DMS114 treated with DMSO at 0.1 percent for 48 hours (cell line): ENCODE measurements at regions not wholly inside any gene's neighbourhood (a gene's known extent, or its start where the extent isn't known, plus 50 kb on each side); places are given as distances from the start of the nearest gene placed in this dataset.
"Not testable (repeated sequence)": the region's sequence is repeated elsewhere in the genome, so short reads cannot be mapped to it uniquely, and the experiment has no call there.

Experiments used
- DNase-seq: peaks from one replicate; lab custom pipeline; 2025; ENCODE audit not compliant: unreplicated experiment; lab: John Stamatoyannopoulos, UW

DNA sequence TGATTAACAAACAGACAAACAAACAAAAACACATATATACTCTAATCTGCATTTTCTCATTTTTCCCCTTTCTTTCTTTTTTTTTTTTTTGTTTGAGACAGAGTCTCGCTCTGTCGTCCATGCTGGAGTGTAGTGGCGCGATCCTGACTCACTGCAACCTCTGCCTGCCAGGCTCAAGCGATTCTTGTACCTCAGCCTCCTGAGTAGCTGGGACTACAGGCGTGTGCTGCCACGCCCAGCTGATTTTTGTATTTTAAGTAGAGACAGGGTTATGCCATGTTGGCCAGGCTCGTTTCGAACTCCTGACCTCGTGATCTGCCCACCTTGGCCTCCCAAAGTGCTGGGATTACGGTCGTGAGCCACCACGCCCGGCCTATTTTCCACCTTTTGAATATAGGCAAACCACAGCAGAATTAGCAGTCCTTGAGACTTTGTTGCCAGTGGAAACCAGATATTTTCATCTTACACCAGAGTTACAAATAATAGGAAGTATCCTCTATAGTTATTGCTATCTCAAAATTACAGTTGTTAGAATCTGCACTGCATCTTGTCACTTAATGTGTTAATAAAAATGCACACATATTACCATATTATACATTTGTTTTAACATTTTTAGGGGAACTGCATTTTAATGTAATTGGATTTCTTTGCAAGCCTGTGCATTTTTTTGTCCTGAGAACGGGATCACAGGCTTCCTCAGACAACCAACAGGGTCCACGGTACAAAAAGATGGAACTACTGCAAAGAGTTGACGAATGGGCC lies 208.2 kb upstream of the ZNF217 start:
- DNase-seq, result no peak

GRCh38 chr20:53800883-53801604 lies 207.4 kb upstream of the ZNF217 start:
- no peak for DNase-seq

DNA sequence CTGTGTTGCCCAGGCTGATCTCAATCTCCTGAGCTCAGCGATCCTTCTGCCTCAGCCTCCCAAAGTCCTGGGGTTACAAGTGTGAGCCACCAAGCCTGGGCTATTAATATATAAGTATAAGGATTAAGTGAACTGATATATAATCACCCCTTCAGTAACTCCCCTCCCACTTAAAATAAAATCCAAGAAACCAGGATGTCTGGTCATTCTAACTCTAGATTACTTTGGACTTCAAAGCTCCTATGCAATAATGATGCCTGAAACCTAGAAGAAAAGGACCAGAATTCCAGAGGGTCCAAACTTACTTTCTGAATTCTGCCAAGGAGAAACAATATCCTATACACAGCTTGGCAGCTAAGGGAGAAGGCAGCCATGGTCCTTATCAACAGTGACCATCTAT lies 206.8 kb upstream of the ZNF217 start:
- no peak for DNase-seq

DNA sequence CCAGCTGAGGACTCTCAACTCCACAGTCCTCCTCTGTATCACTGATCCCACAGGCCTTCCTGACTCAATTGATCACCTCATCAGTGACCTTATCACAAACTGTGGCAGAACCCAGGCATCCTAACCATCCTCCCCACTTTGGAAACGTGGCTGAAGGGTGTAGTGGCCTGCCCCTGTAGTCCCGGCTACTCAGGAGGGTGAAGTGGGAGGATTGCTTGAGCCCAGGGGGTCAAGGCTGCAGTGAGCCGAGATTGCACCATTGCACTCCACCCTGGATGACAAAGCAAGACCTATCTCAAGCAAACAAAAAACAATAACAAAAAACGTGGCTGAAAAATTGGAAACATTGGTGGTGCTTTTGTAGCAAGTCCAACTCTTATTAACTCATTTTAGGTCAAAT lies 203.4 kb upstream of the ZNF217 start:
- DNase-seq, result no peak

DNA sequence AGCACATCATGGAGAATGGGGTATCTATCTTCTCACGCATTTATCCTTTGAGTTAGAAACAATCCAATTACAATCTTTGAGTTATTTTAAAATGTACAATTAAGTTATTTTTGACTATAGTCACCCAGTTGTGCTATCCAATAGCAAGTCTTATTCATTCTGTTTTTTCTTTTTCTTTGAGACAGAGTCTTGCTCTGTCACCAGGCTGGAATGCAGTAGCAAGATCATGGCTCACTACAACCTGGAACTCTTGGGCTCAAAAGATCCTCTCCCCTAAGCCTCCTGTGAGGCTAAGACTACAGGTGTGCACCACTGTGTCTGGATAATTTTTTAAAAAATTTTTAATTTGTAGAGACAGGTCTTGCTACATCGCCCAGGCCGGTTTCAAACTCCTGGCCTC lies 201.5 kb upstream of the ZNF217 start:
- no peak for DNase-seq

DNA sequence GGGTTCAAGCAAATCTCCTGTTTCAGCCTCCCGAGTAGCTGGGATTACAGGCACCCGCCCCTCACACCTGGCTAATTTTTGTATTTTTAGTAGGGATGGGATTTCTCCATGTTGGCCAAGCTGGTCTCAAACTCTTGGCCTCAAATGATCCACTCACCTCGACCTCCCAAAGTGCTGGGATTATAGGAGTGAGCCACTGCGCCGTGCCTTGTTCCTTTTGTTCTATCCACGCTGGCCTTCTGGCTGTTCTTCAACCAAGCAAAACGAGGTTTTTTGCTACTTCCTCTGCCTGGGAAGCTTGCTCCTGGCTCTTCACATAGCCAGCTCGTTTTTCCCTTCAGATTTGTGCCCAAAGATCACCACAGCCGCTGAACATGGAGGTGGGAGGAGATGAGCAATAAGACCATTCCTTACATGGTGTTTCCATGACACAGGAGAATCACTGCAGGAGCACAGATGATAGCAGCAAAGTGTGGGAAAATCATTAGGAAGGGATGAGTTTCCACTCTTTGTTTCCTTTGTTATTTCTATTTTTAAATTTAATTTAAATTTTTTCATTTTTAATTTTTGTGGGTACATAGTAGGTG lies 201.0 kb upstream of the ZNF217 start:
- no peak for DNase-seq

DNA sequence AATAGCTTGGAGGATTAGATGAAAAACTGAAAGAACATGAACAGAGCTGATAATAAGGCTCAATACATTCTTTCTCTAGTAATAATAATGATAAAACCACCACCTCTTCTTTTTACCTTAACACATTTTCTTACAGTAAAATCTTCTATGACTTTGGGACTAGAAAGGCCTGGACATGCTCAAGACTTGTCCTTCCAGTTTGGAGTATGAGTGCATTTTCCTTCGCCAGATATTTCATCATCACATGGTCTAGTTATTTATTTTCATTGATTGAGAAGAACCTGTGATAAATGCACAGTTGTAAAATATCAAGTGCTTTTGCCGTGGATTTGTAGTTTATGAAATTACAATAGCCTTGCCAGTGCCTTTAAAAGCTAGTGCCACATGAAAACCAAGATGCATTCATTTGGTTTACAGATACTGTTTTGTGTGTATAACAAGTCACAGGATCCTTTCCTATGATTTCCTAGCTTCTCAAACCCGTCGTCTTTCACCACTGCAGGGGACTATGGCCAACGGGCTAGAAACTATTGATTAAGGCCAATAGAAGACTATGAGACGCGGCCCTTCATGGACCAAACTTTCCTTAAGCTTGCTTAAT lies 200.2 kb upstream of the ZNF217 start:
- DNase-seq, result no peak

DNA sequence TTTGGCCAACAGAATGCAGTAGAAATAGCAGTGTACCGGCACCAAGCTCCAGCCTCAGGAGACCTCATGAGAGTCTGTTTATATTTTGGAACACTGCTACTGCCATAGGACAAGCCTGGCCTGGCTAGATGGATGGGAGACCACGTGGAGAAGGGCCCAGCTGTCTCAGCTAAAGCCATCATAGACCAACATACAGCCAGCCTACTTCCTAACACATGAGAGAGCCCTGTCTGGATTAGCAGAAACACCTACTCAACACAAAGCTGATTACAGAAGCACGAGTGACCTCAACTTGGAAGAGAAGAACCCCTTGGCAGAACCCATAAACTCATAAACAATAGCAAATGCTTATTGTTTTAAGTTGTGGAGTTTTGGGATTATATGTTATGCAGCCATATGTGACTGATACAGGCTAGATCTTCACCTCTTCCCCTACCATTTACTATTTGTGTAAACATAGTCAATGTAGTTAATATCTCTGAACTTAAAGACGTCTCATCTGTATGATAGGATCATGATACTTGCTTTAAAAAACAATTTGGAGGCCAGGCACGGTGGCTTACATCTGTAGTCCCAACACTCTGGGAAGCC lies 199.4 kb upstream of the ZNF217 start:
- no peak for DNase-seq

DNA sequence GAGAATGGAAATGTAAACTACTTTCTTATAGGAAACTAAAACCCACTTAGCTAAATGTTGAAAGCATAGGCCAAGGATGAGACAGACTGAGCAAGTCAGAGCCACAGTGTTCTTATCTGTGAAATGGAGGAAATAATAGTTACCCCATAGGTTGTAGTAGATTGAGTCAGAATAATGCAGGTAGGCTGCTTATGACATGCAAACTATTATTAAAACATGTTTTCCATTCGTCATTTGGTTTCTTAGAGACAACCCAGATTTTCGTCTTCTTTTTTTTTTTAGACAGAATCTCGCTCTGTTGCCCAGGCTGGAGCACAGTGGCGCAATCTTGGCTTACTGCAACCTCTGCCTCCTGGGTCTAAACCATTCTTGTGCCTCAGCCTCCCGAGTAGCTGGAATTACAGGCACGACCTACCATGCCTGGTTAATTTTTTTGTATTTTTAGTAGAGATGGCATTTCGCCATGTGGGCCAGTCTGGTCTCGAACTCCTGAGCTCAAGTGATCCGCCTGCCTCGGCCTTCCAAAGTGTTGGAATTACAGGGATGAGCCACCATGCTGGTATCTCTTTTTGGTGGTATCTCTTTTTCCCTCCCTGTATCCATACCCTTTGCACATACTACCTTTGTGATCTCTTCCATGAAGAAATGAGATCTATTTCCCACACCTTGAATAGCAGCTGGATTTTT lies 196.5 kb upstream of the ZNF217 start:
- no peak for DNase-seq

GRCh38 chr20:53788253-53789022 lies 194.8 kb upstream of the ZNF217 start:
- no peak for DNase-seq

GRCh38 chr20:53787491-53787931 lies 193.9 kb upstream of the ZNF217 start:
- not testable (repeated sequence) for DNase-seq

DNA sequence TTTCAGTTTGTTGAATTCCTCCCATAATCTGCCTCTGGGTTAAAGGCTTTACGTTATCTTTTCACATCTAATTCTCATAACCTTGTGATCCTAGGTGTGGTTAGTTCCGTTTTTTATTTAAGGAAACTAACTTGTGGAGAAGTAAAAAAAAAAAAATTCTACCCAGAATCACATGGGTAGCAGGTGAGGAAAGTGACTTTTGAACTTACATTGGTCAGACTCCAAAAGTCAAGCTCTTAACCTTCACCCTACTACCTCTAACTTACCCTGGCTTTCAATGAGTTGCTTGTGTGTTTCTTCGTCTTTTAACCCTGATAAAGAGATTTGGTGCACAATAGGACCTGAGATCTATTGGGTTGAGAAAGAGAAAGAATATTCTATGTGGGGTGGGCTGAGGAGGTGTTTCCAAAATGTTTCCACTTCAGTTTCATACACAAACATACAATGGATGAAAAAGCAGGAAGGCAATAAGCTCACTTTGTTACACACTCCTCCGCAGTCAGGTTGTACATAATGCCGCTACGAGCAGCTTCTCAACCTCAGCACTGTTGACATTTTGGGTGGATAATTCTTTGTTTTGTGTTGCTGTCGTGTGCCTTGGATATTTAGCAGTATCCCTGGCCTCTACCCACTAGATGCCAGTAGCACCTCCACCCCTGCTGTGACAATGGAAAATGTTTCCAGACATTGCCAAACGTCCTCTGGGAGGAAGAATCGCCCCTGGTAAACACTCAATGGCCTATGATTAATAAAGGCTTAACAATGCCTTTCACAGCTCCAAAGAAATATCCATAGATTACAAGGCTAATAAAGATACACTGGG lies 193.0 kb upstream of the ZNF217 start:
- DNase-seq, result no peak

- DNase-seq, result no peak
Measured at GRCh38 chr20:53786071-53786444, 192.4 kb upstream of the ZNF217 start.

GRCh38 chr20:53785320-53785719 lies 191.7 kb upstream of the ZNF217 start:
- DNase-seq, result no peak

DNA sequence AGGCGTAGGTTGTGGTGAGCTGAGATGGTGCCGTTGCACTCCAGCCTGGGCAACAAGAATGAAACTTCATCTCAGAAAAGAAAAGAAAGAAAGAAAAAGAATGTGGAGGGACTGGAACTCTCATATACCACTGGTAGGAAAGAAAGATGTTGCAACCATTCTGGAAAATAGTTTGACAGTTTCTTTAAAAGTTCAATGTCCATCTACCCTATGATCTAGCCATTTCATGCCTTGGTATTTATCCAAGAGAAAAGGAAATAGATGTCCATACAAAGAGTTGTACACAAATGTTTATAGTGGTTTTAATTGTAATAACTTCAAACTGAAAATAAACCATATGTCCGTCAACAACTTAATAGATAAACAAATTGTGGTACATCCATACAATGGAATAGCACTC lies 190.1 kb upstream of the ZNF217 start:
- no peak for DNase-seq

- DNase-seq, result no peak
Measured at GRCh38 chr20:53782612-53783246, 189.1 kb upstream of the ZNF217 start.

- no peak for DNase-seq
Measured at GRCh38 chr20:53779822-53780221, 186.2 kb upstream of the ZNF217 start.

GRCh38 chr20:53778736-53779135 lies 185.1 kb upstream of the ZNF217 start:
- no peak for DNase-seq

DNA sequence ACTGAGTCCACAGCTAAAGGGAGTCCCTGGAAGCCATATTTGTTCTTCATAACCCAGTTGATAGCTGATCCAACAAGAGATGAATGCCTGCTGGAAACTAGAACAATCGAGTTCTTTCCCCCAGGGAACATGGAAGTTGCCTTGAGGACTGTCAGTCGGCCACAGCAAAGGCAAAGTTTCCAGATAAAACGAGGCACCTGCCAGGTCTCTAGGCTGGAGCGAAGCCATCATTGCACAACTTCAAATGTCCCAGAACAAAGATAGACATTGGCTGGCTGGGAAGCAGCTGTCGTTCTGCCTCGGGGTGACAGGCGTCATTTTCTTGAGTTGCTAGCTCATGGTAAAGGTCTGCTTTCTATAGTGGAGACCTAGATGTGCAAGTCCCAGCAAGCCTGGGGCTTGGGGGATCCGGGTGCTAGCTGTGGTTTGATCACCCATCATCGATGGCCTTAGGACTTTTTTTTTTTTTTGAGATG lies 184.4 kb upstream of the ZNF217 start:
- no peak for DNase-seq
